HEK293 (cell line): ENCODE measurements at regions not wholly inside any gene's neighbourhood (a gene's known extent, or its start where the extent isn't known, plus 50 kb on each side); places are given as distances from the start of the nearest gene placed in this dataset.

Source experiments
- CTCF ChIA-PET: fragments of 350-600 bp; formaldehyde crosslinking; extraction: SDS; loops from one replicate; lab custom pipeline; 2021; ENCODE audit warnings: antibody characterized with exemption; lab: Yijun Ruan, JAX
- POLR2A ChIA-PET: fragments of 300-600 bp; formaldehyde crosslinking; extraction: SDS; loops from one replicate; lab custom pipeline; 2020; ENCODE audit warnings: antibody characterized with exemption, inconsistent platforms; lab: Yijun Ruan, JAX
- H3K27ac ChIP-seq: fragments of 200-500 bp; sonication (Bioruptor generic); 2 replicates; pipeline ENCODE4 v1.5.1; 2014; ENCODE audit warnings: low read depth, low read length, control low read depth, inconsistent platforms; ENCODE audit errors: extremely low read depth
- H3K36me3 ChIP-seq, 2 experiments: fragments of 200-500 bp in 1 of 2; sonication (Bioruptor generic) in 1 of 2; 1 replicate in 1 of 2; 2 replicates in 1 of 2; pipeline ENCODE4 v1.5.1; 2014 to 2017; ENCODE audit warnings: inconsistent platforms in 2 of 2, low read length in 2 of 2; ENCODE audit not compliant: control insufficient read depth in 2 of 2, insufficient read depth in 1 of 2
- H3K4me1 ChIP-seq: fragments of 200-500 bp; sonication (Bioruptor generic); 2 replicates; pipeline ENCODE4 v1.5.1; 2014; ENCODE audit warnings: mild to moderate bottlenecking, low read length, inconsistent platforms; ENCODE audit not compliant: control insufficient read depth, insufficient read depth
- H3K4me3 ChIP-seq: 2 replicates; pipeline ENCODE4 v1.5.1; 2011; ENCODE audit warnings: low read depth, mild to moderate bottlenecking, control low read depth, low read length, moderate library complexity
- H3K9me3 ChIP-seq: fragments of 200-500 bp; sonication (Bioruptor generic); 2 replicates; pipeline ENCODE4 v1.5.1; 2014; ENCODE audit warnings: low read depth, low read length, inconsistent platforms; ENCODE audit not compliant: control insufficient read depth, insufficient read depth
- GLIS1 ChIP-seq: fragments of 450-650 bp; formaldehyde crosslinking; IDR thresholded peaks from 2 replicates; pipeline ENCODE4 v1.5.1; 2016; ENCODE audit warnings: missing biosample characterization, missing genetic modification characterization
- HIC1 ChIP-seq: fragments of 450-650 bp; formaldehyde crosslinking; IDR thresholded peaks from 2 replicates; pipeline ENCODE4 v1.5.1; 2016; ENCODE audit warnings: missing biosample characterization, missing genetic modification characterization
- HOXD13 ChIP-seq: sonication (generic); formaldehyde crosslinking; IDR thresholded peaks from 2 replicates; pipeline ENCODE4 v1.8.0; 2022; ENCODE audit warnings: missing genetic modification reagents, borderline replicate concordance
- KLF16 ChIP-seq: fragments of 450-650 bp; formaldehyde crosslinking; IDR thresholded peaks from 2 replicates; pipeline ENCODE4 v1.5.1; 2017; ENCODE audit warnings: missing biosample characterization, missing genetic modification characterization
- KLF7 ChIP-seq: fragments of 450-650 bp; formaldehyde crosslinking; IDR thresholded peaks from 2 replicates; pipeline ENCODE4 v1.5.1; 2016; ENCODE audit warnings: missing biosample characterization, missing genetic modification characterization, borderline replicate concordance
- MYNN ChIP-seq: fragments of 450-650 bp; formaldehyde crosslinking; IDR thresholded peaks from 2 replicates; pipeline ENCODE4 v1.5.1; 2016; ENCODE audit warnings: missing biosample characterization, missing genetic modification characterization, borderline replicate concordance
- REPIN1 ChIP-seq: fragments of 450-650 bp; formaldehyde crosslinking; IDR thresholded peaks from 2 replicates; pipeline ENCODE4 v1.5.1; 2017; ENCODE audit warnings: missing biosample characterization, missing genetic modification characterization, low read depth
- SALL2 ChIP-seq: fragments of 450-650 bp; formaldehyde crosslinking; IDR thresholded peaks from 2 replicates; pipeline ENCODE4 v1.5.0; 2017; ENCODE audit warnings: missing biosample characterization, mild to moderate bottlenecking, missing genetic modification characterization, borderline replicate concordance
- ZBTB7A ChIP-seq: fragments of 450-650 bp; formaldehyde crosslinking; IDR thresholded peaks from 2 replicates; pipeline ENCODE4 v1.5.1; 2016; ENCODE audit warnings: low read depth, missing biosample characterization, missing genetic modification characterization
- ZNF19 ChIP-seq: fragments of 450-650 bp; formaldehyde crosslinking; IDR thresholded peaks from 2 replicates; pipeline ENCODE4; 2016; ENCODE audit warnings: missing biosample characterization, missing genetic modification characterization, low read depth
- ZNF239 ChIP-seq: fragments of 450-650 bp; formaldehyde crosslinking; IDR thresholded peaks from 2 replicates; pipeline ENCODE4 v1.5.1; 2016; ENCODE audit warnings: missing biosample characterization, missing genetic modification characterization
- ZNF280C ChIP-seq: fragments of 450-650 bp; formaldehyde crosslinking; IDR thresholded peaks from 2 replicates; pipeline ENCODE4 v1.5.1; 2016; ENCODE audit warnings: missing biosample characterization, missing genetic modification characterization
- ZNF302 ChIP-seq: fragments of 450-650 bp; formaldehyde crosslinking; IDR thresholded peaks from 2 replicates; pipeline ENCODE4 v1.5.1; 2016; ENCODE audit warnings: missing biosample characterization, missing genetic modification characterization, low read depth
- ZNF423 ChIP-seq: fragments of 450-650 bp; formaldehyde crosslinking; IDR thresholded peaks from 2 replicates; pipeline ENCODE4 v1.5.1; 2016; ENCODE audit warnings: missing biosample characterization, missing genetic modification characterization
- ZNF510 ChIP-seq: fragments of 450-650 bp; formaldehyde crosslinking; IDR thresholded peaks from 2 replicates; pipeline ENCODE4 v1.5.1; 2018; ENCODE audit warnings: mild to moderate bottlenecking, missing genetic modification characterization, missing biosample characterization; ENCODE audit not compliant: insufficient replicate concordance
- ZNF664 ChIP-seq: fragments of 450-650 bp; formaldehyde crosslinking; IDR thresholded peaks from 2 replicates; pipeline ENCODE4 v1.5.1; 2016; ENCODE audit warnings: missing biosample characterization, missing genetic modification characterization
- ZNF670 ChIP-seq: fragments of 450-650 bp; formaldehyde crosslinking; IDR thresholded peaks from 2 replicates; pipeline ENCODE4 v1.5.1; 2016; ENCODE audit warnings: missing biosample characterization, missing genetic modification characterization, low read depth
- ZNF692 ChIP-seq: fragments of 450-650 bp; formaldehyde crosslinking; IDR thresholded peaks from 2 replicates; pipeline ENCODE4 v1.5.1; 2016; ENCODE audit warnings: missing biosample characterization, missing genetic modification characterization
- ZNF701 ChIP-seq: fragments of 450-650 bp; formaldehyde crosslinking; IDR thresholded peaks from 2 replicates; pipeline ENCODE4 v1.5.1; 2016; ENCODE audit warnings: missing biosample characterization, missing genetic modification characterization
- ZNF707 ChIP-seq: fragments of 450-650 bp; formaldehyde crosslinking; IDR thresholded peaks from 2 replicates; pipeline ENCODE4 v1.5.1; 2016; ENCODE audit warnings: missing biosample characterization, missing genetic modification characterization
- ZSCAN16 ChIP-seq: fragments of 450-650 bp; formaldehyde crosslinking; IDR thresholded peaks from 2 replicates; pipeline ENCODE4 v1.5.1; 2016; ENCODE audit warnings: missing biosample characterization, missing genetic modification characterization
- TF ChIP-seq, protein P1 (sequence below): fragments of 450-650 bp; formaldehyde crosslinking; IDR thresholded peaks from 2 replicates; pipeline ENCODE4 v1.5.1; 2016; ENCODE audit warnings: missing biosample characterization, missing genetic modification characterization, low read depth
- TF ChIP-seq, protein P2 (sequence below): fragments of 450-650 bp; formaldehyde crosslinking; IDR thresholded peaks from 2 replicates; pipeline ENCODE4 v1.5.1; 2017; ENCODE audit warnings: missing biosample characterization, missing genetic modification characterization

DNA sequence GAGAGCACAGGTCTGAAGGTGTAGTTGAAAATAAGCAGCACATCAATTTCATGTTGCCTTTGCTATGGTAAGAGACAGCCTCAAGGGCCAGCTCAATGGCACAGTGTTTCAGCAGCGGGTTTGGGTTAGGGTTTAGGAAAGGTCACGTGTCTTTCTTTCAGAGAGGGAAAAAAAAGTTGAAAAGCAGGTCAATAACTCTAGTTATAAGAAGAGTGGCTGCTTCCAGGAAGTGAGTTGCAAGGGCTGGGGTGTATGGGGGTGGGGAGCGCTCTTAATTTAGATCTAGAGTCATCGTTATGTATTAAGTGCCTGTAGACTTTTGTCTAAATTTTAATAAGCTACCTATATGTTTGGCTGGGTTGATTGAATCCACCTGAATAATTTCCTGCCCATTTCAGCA lies 118.5 kb upstream of the SPAG17 start (continued):
- TF ChIP-seq MYNN (tag by site-specific recombination), result no peak
- no peak for TF ChIP-seq ZNF707 (tag by site-specific recombination)
- no peak for TF ChIP-seq ZSCAN16 (tag by site-specific recombination)
- no peak for TF ChIP-seq KLF16
- TF ChIP-seq ZNF692 (tag by site-specific recombination), result no peak
- TF ChIP-seq ZNF510, result no peak
- TF ChIP-seq ZNF19 (tag by site-specific recombination), result no peak

DNA sequence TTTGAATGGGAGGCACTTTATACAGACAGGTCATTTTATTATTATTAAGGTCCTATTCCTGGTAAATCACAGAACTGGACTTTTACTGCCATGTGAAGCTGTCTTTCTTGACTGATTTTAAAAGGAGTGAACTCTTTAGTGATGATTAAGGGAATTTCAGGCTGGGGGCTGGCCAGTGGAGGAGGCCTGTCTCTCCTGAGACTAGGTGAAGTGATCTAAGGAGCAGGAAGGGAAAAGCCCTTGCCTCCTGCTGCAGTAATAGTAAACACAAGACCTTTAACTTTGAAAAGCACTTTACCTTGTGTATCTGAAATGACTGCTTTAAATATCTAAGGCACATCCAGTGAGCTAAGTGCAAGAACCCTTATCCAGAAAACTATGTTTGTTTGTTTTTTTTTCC lies 118.0 kb upstream of the SPAG17 start:
- TF ChIP-seq ZBTB7A (tag by site-specific recombination), result no peak
- no peak overlapping the region for H3K27ac ChIP-seq
- no peaks in the 10 kb centered on the region for H3K36me3 ChIP-seq
- H3K4me3 ChIP-seq, result no peak overlapping the region
- ChIA-PET CTCF (interaction anchor here (0.7 kb wide), 2 partner anchors 226 to 1202 kb away, joined by 3 read pairs; no protein-coding TSS in a partner anchor), POLR2A (no interaction called here)
- H3K4me1 ChIP-seq, result no peaks in the 10 kb centered on the region
- no peaks in the 10 kb centered on the region for H3K9me3 ChIP-seq

- Histone ChIP-seq H3K4me1 (no peaks in the 10 kb centered on the region), H3K36me3 (no peaks in the 10 kb centered on the region), H3K9me3 (no peaks in the 10 kb centered on the region), H3K4me3 (no peak overlapping the region)
- POLR2A ChIA-PET, result no interaction called here
- no peak for TF ChIP-seq ZNF280C
- TF ChIP-seq ZNF302, result no peak
- TF ChIP-seq SALL2 (tag by site-specific recombination), result no peak
- no peak for TF ChIP-seq ZNF423
- TF ChIP-seq GLIS1 (tag by site-specific recombination), result no peak
- no peak for TF ChIP-seq HIC1 (tag by site-specific recombination)
- TF ChIP-seq REPIN1 (tag by site-specific recombination), result no peak
- TF ChIP-seq, all 188 proteins: peak for 0
- CTCF ChIA-PET, result interaction anchor here (0.9 kb wide), 1 partner anchor 79 kb away, joined by 3 read pairs; no protein-coding TSS in a partner anchor
- no peak overlapping the region for H3K27ac ChIP-seq
These were observed 117.1 kb upstream of the SPAG17 start for GRCh38 chr1:118302145-118302544.

- CTCF ChIA-PET, result no interaction called here
- POLR2A ChIA-PET, result no interaction called here
- no peak for TF ChIP-seq HOXD13 (CRISPR knock-in tag)
- TF ChIP-seq SALL2 (tag by site-specific recombination), result no peak
- TF ChIP-seq KLF7 (tag by site-specific recombination), result no peak
- no peak for TF ChIP-seq ZNF664
- TF ChIP-seq, protein P1, sequence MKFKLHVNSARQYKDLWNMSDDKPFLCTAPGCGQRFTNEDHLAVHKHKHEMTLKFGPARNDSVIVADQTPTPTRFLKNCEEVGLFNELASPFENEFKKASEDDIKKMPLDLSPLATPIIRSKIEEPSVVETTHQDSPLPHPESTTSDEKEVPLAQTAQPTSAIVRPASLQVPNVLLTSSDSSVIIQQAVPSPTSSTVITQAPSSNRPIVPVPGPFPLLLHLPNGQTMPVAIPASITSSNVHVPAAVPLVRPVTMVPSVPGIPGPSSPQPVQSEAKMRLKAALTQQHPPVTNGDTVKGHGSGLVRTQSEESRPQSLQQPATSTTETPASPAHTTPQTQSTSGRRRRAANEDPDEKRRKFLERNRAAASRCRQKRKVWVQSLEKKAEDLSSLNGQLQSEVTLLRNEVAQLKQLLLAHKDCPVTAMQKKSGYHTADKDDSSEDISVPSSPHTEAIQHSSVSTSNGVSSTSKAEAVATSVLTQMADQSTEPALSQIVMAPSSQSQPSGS, result no peak
- no peak for TF ChIP-seq ZNF701 (tag by site-specific recombination)
- TF ChIP-seq, protein P2, sequence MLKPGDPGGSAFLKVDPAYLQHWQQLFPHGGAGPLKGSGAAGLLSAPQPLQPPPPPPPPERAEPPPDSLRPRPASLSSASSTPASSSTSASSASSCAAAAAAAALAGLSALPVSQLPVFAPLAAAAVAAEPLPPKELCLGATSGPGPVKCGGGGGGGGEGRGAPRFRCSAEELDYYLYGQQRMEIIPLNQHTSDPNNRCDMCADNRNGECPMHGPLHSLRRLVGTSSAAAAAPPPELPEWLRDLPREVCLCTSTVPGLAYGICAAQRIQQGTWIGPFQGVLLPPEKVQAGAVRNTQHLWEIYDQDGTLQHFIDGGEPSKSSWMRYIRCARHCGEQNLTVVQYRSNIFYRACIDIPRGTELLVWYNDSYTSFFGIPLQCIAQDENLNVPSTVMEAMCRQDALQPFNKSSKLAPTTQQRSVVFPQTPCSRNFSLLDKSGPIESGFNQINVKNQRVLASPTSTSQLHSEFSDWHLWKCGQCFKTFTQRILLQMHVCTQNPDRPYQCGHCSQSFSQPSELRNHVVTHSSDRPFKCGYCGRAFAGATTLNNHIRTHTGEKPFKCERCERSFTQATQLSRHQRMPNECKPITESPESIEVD (tag by site-specific recombination), result no peak
- TF ChIP-seq ZNF239 (tag by site-specific recombination), result no peak
- TF ChIP-seq ZNF670 (tag by site-specific recombination), result no peak
These were observed 115.8 kb upstream of the SPAG17 start for GRCh38 chr1:118300808-118301207.

More at GRCh38 chr1:118300808-118301207, 115.8 kb upstream of the SPAG17 start:
- Histone ChIP-seq H3K4me1 (no peaks in the 10 kb centered on the region), H3K4me3 (no peak overlapping the region), H3K27ac (no peak overlapping the region), H3K36me3 (no peaks in the 10 kb centered on the region), H3K9me3 (no peaks in the 10 kb centered on the region)
